GM21529 (cell line): ENCODE measurements at regions not wholly inside any gene's neighbourhood (a gene's known extent, or its start where the extent isn't known, plus 50 kb on each side); places are given as distances from the start of the nearest gene placed in this dataset.

Source experiments
- ATAC-seq: cut with Tn5 transposase; IDR thresholded peaks from one replicate; pipeline ENCODE4 v1.9.1; 2021; ENCODE audit not compliant: unreplicated experiment

- ATAC-seq, result no peak
Measured at GRCh38 chr18:25658476-25658875, 306.5 kb upstream of the ZNF521 start.

GRCh38 chr18:25651553-25651952 lies 299.6 kb upstream of the ZNF521 start:
- no peak for ATAC-seq

GRCh38 chr18:25650201-25650941 lies 298.4 kb upstream of the ZNF521 start:
- ATAC-seq, result no peak

GRCh38 chr18:25648716-25649260 lies 296.8 kb upstream of the ZNF521 start:
- no peak for ATAC-seq

- no peak for ATAC-seq
Measured at GRCh38 chr18:25647404-25647803, 295.4 kb upstream of the ZNF521 start.

- no peak for ATAC-seq
Measured at GRCh38 chr18:25646971-25647370, 295.0 kb upstream of the ZNF521 start.

GRCh38 chr18:25639596-25639995 lies 287.6 kb upstream of the ZNF521 start:
- no peak for ATAC-seq

GRCh38 chr18:25633563-25633962 lies 281.6 kb upstream of the ZNF521 start:
- ATAC-seq, result no peak

GRCh38 chr18:25630682-25631081 lies 278.7 kb upstream of the ZNF521 start:
- no peak for ATAC-seq

GRCh38 chr18:25621682-25622081 lies 269.7 kb upstream of the ZNF521 start:
- no peak for ATAC-seq

GRCh38 chr18:25621144-25621543 lies 269.2 kb upstream of the ZNF521 start:
- no peak for ATAC-seq

- no peak for ATAC-seq
Measured at GRCh38 chr18:25614168-25614567, 262.2 kb upstream of the ZNF521 start.

GRCh38 chr18:25612466-25612865 lies 260.5 kb upstream of the ZNF521 start:
- no peak for ATAC-seq

GRCh38 chr18:25608091-25608490 lies 256.1 kb upstream of the ZNF521 start:
- ATAC-seq, result no peak

GRCh38 chr18:25604894-25605597 lies 253.1 kb upstream of the ZNF521 start:
- no peak for ATAC-seq

- no peak for ATAC-seq
Measured at GRCh38 chr18:25604196-25604893, 252.4 kb upstream of the ZNF521 start.

GRCh38 chr18:25599443-25599842 lies 247.5 kb upstream of the ZNF521 start:
- no peak for ATAC-seq

- ATAC-seq, result no peak
Measured at GRCh38 chr18:25597476-25597875, 245.5 kb upstream of the ZNF521 start.

GRCh38 chr18:25595274-25596060 lies 243.5 kb upstream of the ZNF521 start:
- ATAC-seq, result no peak

- no peak for ATAC-seq
Measured at GRCh38 chr18:25594351-25594750, 242.4 kb upstream of the ZNF521 start.

- no peak for ATAC-seq
Measured at GRCh38 chr18:25592804-25593360, 240.9 kb upstream of the ZNF521 start.
